ENCODE measurements at regions not wholly inside any gene's neighbourhood (a gene's known extent, or its start where the extent isn't known, plus 50 kb on each side); places are given as distances from the start of the nearest gene placed in this dataset.

DNA sequence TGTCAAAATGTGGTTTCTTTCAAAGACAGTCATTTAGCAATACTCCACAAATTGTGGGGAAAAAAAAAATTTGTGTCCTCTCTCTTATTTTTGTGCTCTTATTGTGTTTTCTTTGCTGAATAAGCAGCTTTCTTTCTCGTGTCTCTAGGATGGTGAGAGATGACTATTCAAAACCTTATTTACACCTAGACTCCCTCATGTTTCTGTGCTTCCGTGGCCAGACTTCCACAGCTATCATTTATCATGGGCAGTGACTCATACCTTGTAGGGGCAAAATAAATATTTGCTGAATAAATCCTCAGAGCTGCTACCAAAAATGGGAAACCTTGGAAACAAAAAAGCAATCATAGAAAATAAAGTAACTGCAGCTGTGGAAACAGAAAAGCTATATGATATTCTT lies 204.9 kb upstream of the MIR17HG start:
- DNase-seq: no peak

DNA sequence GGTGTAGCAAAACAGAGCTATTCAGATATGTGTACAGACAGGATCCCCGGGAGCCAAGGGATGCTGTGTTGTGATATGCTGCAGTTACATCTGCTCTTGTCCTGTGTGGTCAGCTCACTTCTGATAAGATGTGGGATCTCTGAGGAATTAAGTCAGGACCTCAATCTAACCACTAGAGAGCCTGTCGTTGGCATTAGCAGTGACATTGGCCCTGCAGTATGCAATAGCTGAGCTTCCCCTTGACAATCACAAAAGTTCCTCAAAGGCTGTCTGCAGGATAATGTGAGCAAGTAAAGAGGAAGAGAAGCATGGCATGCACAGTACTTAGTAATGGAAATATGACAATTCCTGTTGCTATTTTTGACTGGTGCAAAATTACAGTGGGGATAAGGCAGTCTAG lies 203.4 kb upstream of the MIR17HG start:
- no peak for DNase-seq

DNA sequence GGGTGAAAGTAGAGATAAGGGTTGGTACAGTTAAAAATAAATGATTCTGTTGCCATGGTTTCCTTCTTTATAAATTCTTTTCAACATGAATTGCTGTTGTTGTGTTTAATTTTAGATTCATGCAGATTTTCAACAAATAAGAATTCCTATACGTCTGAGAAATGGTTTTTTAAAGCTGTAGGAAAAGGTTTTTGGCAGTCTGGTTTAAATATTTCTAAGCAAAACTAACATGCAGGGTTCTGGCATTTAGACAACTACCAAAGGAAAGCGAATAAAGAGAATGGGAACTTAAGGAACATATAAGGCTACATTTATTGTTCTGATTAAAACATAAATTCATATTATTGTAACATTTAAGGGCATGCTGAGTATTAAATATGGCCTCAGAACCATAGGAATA lies 203.0 kb upstream of the MIR17HG start:
- no peak for DNase-seq

DNA sequence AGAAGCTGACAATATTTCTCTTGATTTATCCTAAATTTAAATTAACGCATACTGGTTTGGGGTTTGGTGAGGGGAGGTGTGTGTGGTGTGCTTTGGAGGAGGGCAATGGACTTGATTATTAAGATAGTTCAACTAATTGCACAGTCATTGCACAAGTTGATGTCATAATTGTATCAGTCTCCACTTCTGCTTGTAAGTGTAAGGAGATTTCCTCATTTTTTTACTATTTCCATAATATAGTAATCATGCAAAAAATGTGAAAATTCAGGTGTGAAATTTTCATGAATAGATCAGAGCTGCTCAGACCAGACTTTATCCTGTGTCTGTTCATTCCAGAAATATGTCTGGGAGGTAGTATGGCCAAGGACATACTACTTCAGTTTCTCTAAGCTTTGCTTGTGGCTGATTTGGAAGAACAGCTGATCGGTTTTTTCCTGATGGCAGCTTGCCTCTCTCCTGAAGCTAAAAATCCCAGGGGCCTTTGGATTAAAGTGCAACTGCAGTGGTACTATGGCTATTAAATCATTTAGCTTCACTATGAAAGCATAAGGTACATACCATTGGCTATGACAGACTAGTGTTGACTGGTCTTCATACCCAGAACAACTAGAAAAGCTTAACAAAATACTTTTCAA lies 201.8 kb upstream of the MIR17HG start:
- no peak for DNase-seq

DNA sequence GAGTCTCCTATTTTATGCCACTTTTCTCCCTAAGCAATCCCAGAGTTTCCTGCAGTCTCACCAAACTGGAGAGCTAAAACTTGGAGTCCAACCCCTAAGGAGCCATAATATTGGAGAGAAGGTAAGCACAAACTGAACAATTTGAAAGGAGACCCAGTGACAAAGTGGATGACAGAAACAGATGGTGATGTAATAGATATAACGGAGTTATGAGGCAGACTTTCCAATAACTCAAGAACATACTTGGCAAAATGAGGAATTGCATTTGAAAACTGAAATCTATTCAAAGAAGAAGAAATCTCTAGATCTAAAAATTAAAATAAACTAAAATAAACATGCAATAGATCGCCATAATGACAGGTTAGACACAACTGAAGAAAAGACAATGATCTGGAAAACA lies 200.9 kb upstream of the MIR17HG start:
- no peak for DNase-seq

DNA sequence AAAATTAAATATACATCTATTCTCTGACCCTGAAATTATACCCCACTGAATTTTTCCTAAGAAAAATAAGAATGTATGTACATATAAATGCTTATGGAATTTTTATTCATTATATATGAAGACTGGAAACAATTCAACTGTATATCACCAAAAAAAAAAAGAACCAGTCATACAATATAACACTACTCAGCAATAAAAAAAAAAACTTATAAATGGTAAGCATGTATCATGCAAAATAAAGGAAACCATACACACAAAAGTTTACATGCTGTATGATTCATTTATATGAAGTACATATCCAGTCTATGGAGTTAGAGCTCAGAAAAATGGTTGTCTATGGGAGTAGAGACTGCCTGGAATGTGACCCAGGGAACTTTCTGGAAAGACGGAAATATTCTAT lies 199.4 kb upstream of the MIR17HG start:
- DNase-seq: no peak

DNA sequence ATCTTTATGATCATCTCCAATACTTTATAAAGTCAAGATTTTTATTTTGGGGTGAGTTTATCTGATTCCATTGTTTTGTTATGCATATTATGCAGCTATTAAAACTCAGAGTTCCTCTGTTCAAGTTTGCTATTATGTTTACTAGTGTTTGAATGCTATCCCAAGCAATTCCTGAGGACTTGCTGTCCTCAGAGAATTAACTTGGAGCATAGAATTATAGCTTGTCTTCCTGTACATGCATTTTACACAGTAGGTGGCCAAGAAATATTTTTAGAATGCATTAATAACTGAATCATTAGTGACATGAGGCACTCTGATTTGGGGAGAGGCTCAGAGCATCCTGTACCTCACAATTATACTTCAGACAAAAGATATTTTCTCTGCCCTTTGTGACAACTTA lies 195.6 kb upstream of the MIR17HG start:
- no peak for DNase-seq

DNA sequence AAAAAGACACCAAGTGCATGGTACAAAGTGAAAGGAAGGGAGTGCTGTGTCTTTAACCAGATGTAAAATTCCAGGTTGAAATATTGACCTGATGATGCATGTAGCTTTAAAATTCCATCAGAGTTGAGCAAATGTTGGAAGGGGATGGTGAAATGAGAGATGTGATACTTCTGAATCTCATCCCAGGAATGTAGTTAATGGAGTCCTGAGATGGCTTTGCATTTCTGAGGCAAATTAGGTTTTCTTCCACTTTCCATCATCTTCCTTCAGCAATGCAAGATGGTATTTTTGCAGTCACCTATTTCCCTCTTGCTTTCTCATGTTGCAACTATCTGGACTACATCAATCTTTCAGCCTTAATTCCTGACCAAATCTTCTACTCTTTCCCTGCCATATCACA lies 194.1 kb upstream of the MIR17HG start:
- no peak for DNase-seq

DNA sequence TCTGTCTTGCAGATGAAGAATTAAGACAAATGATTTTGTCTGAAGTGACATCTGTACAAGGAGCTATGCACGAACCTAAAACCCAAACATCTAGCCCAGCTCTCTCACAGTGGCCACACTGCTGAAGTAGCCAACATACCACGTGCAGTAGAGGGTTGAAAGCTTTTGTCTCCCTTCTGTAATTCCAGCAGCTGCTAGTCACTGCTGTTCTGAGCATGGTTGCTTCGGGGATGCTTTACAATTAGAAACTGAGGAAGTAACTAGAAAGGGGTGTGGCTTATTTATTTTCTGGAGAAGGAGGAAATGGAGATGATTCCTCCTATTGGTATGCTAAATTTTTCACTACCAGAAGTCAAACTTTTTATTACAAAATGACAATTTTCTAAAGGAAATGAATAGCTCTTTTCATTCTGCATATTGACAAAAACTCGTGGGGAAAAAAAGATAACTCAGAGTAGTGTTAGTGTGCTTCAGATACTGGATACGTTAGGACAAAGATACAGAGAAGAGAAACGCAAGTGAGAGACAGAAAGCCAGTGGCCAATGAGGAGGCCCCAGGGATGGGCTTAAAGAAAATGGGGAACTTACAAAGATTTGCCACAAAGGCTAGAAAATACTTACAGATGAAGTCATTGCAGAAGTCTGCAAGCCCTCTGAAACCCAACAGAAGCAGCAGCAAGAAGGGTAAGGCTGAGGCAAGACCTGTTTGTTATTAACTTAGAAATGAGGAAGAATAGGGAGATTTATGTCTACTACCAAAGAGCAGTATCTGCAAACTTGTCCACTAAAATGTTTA lies 192.7 kb upstream of the MIR17HG start:
- no peak for DNase-seq

DNA sequence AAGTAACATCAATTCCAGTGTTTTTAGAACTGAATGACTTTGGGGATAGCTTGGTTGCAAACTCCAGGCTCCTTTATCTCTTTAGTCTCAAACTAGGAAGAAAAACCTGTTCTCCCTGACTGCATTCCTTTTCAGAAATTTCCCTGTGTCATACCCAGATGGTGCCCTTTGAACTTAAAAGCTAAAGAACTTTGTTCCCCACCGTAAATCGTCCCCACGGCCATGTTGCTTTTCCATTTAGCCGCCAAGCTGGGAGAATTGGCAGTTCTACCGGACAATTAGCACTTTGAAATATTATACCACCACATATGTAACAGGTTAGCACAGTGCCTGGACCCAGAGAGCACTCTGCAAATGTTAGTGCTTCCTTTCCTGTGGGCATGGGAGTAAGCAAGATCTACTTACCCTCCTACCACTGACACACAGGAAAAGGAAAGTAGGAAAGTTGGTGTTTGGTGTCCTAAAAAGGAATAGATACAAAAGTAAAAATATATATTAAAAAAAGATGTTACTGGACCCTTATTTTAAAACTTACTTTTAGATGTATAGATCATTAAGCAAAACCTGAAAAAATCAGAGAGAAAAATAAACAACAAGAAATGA lies 191.9 kb upstream of the MIR17HG start:
- no peak for DNase-seq

DNA sequence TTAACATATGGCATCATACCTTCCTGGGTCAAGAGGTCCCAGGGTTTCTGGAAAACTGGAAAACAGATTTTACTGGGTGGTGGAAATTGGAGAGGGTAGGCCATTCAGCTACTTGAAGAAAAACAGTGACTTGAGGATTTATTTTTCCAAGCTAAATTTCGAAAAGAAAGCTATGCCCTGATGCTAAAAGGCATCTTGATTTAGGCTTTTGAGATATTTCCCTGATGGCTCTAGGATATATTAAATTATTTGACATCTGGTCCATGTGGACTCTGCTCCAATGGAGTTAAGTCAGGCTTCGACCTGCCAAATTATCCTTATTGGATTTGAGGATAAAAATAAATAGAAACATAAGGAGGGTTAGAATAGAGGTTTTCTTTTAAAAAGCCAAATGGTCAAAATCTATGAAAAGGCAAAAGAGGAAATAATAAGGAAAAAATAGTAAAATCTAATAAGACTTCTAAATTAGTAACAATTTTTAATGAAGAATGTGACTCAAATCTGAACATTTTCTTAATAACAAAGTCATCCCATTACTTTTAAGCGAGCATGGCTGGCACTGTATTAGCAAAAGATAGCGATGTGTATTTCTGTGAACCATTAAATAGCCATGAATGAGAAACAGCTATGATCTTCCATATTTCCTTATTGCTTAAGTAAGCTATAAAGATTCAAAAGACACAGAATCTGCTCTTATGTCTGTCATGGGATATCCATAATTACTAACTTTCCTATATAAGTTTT lies 190.0 kb upstream of the MIR17HG start:
- DNase-seq: no peak

DNA sequence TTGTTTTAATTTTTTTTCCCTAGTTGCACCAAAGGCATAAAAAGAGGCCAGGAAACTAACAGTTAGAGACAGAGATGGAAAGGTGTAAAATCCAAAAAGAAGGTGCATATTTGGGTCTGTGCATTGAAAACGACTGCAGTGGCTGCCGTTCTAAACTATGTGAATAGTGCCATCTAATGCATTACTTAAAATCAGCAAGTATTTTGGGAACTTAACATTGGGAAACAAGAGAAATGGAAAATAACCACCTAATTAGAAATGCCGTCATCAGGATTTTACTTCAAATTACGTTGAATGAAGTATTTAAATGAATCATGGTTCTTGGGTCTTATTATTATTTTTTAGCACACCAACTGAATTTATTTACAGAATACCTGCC lies 189.5 kb upstream of the MIR17HG start:
- no peak for DNase-seq

DNA sequence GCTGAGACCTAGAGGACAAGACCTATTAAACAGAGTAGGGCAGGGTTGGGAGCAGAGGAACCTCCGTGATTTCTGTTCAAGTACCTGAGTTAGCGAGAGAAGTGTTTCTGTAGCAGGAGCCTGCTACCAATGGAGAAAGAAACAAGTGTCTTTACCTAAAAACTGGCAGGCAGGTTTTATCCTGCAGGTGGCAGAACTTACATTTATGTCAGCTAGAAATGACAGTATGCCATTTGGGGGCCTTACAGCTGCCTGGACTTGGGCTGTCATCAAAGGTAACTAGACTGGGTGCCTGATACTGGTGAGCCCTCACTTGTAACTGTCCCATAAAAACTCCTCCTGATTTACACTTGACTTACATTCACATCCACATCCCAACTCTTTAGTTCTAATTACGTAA lies 185.3 kb upstream of the MIR17HG start:
- DNase-seq: no peak

DNA sequence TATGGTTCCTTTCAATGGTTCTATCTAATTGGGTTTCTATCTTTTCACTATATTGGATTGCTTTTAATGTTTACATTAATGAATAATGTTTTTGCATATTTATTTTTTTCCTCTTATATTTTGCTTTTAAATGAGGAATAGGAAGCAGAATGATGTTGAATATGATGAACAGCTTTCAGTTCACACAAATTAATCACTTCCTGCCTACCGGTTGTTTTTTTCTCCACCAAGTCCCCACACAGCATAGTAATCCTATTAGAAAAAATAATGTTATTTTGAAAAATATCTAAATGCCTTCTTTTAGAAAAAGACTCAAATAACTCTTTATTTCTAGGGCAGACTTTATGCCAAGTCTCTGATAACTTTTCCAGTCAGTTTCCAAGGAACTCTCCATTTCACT lies 184.9 kb upstream of the MIR17HG start:
- DNase-seq: no peak

DNA sequence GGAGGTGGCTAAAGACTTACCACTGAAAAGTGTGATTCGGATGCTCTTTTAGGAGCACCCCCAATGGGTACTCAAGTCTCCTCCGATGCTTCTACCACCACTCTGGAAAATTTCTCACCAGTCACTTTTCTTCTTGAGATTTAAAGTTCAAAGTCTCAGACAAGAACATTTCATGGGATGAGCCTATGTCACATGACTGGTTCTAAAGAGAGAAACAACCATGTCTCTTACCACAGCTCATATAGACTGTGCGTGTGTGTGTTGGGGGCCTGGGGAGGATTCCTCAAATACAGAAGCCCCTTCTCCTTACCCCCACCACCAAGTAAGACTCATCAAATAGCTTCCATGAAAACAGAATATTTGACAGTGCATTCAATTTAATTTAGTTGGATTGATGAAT lies 181.7 kb upstream of the MIR17HG start:
- DNase-seq: no peak

DNA sequence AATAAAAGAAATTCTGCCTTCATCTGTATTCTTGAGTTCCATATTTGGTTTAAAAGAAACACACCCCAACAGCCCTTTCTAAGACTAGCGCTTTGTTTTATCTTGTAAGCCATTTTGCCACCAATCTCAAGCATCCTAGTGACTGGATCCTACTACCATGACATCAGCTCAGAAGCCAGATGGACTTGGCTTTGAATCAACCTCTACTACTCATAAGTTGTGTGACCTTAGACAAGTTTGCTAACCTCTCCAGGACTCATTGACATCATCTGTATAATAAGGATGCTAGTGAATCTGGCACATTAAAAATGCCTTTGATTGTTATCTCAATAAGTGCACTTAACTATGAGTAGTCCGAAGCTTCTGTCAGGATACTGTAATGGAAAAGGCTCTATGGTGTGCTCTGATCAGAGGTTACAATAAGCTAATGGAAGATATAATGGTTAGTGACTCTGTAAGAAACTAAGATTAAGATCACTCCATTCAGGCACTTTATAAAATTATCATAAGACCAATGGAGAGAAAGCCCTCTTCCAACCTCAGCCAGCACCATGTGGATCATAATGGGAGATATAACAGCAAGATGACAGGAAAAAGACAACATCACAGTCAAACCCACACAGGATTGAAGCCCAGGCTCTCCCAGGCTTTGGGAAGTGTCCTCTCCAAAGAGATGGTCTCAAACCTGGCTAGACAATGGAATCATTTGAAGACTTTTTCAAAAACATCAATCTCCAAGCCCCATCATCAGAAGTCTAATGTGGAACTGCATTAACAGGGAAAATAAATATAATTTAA lies 180.6 kb upstream of the MIR17HG start:
- DNase-seq: no peak

DNA sequence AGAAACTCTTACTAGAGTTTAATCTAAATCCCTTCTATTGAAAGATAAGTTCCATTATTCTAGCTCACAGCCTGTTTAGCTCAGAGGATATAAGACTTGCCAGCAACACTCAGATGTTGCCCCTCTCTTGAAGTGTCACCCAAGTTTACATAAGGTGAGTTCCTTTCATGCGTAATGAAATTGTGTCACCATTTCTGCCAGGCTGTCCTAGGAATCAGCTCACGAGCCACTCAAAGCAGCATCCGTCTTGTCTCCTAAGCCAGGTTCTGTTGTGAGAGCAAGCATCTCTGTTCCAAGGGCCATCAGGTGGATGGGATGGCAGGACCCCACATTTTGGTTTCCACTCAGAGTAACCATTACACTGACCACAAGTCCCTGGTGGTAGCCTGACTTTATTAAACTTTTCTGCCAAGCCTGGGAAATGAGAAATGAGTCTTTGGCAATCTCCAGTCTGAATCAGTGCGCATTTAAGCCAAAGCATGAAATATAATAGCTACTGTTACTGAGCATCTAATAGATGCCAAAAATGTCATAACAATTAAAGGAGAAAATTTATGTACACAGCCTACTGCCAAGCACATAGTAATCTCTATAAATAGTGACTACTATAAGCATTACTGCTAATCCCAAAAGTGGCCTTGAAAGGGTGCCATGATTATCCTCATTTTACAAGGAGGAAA lies 179.6 kb upstream of the MIR17HG start:
- DNase-seq: no peak

DNA sequence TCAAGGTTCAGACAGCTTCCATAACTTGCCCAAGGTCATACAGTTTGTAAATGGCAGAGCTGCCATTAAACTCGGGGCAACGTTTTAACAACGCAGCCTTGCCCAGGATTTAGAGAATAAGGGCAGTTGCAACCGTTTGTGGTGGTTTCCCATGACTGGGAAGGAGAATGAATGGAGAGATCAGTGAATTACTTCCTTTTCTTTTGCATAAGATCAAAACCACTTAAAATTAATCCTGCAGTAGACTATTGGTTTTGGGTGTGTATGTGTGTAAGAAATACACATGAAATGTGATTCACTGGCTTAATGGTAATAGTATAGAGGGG lies 179.1 kb upstream of the MIR17HG start:
- DNase-seq: no peak

DNA sequence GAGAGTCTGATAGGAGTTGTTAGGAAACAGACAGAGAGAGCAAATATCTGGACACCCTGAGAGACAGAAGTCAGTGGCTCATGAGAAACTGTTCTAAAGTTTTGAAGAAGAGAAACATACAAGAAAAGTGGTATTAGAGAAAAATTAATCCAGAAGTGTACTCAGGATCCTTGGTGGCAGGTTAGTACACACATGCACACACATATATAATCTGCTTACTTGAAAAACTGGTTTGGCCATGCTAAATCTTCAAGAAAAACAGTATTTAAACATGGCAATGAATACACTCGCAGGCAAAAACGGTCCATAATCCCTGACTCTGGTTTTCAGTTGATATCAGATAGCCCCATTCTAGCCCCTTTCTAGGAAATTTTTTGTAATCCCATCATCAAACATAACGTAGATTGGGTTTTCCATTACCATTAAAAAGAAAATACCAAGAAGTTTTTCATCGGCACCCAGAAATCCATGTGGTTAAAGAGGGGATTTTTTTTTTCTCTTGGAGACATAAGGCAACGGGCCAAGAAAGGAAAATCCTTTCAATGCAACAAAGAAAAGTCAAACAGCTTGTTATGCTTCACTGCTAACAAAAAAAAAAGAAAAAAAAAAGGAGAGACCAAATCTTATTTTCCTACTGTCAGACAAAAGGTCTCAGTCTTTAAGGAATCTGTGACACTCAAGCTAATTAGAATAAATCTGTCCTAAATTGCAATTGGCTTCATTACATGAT lies 178.0 kb upstream of the MIR17HG start:
- DNase-seq: no peak

DNA sequence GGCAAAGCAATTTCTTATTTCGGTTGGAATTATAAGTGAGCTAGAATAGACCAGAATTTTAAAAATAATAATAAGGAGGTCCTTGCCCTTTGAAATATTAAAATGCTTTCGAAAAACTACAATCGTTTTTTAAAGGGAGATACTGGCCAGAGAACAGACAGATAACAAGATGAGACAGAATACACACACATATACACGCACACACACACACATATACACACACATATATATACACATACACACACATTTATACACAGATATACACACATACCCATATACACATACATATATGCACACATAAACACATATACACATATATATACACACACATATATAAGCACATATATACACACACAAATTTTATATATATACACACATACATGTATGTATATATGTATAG lies 175.3 kb upstream of the MIR17HG start:
- DNase-seq: no peak

DNA sequence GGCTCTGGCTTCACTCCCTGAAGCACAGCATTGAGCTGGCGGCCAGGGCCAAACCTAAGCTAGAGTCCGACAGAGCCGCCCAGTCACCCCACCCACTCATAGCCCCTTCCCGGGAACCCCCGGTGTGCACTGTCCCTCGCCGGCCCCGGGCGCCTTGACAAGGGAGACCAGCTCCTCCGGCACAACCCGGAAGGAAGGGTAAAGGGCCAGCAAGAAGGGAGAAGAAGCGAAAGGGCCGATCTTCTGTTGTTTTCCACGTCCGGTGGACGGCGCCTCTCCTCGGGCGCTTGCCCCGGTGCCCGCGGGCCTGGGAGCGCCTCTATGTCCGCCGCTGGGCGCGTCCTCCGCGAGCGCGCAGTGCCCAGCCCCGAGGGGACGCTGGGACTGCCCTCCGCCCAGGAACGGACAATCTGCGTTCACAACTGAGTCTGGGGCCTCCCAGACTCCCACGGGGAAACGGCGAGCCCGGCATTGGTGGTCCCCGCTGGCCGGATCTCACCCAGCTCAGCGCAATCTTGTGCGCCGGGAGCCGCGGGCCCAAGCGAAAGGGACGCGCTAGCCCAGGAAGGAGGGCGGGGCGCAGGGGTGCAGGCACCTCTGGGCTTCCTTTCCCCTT lies 172.5 kb upstream of the MIR17HG start:
- no peak for DNase-seq
